Eye (tissue), 1 donor: ENCODE measurements at regions not wholly inside any gene's neighbourhood (a gene's known extent, or its start where the extent isn't known, plus 50 kb on each side); places are given as distances from the start of the nearest gene placed in this dataset.
"Not testable (repeated sequence)": the region's sequence is repeated elsewhere in the genome, so short reads cannot be mapped to it uniquely, and the experiment has no call there.

ENCODE experiments used
- DNase-seq: peaks from one replicate; pipeline ENCODE4 v3.0.0-alpha.2; 2015

DNA sequence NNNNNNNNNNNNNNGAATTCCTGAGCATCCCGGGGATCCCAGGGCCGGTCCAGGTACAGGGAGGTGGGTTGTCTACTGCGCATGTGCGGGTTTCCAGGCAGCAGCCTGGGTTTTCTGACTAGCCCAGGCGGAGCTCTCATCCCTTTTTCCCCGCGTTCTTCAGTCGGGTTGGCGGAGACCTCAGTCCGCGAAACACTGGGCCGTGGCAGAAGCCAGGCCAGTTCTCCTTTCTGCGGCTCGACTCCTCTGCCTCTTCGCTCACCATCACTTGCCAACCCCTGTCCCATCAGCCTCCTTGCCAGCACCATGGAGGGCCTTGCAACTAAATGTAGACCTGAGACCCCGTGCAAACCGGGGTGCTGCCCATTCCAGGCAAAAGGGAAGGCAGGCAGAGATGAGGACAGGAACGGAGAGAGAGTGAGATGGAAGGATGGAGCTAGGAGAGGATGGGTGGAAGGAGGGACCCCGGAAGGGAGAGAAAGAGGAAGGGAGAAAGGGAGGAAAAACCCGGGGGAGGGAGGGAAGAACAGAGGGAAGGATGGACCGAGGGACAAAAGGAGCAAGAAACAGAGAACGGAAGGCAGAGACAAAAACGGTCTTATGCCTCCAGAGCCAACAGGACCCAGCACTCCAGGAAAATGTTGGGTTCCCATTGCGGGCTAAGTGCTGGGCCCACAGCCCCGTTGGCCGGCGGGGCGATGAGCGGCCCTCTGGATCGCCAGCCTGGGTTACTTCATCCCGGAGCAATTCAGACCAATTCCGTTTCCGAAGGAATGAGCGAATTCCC, 445.4 kb upstream of the DEFB115 start:
- DNase-seq, result peak; percentile 52

DNA sequence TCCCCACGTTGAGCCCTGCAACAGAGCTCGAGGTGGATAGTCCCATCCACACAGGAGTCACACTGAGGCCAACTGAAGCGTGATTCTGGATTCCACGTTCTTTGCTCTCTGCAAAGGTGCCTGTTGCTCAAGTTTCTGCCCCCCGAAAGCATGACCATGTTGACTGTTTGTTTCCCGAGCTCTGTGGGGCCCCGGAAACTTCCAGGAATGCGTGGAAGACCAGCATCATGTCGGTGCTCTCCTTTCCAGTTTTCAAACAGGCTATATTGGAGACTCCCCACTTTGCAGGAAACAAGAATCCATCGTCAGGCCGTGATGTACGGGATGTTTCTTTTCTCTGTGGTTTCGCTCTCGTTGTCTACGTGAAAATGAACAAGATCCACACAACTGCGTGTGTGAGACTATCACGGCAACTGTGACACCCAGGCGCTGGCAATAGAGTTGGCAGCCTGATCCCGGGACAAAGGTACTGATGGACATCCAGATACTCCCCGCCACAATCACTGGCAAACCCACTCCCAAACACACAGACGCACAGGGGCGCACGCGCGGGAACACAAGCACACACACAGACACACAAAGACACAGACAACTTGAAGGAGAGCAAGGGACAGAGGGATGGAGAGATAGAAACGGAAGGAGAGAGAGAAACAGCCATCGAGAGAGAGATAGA, 444.6 kb upstream of the DEFB115 start:
- no peak for DNase-seq

DNA sequence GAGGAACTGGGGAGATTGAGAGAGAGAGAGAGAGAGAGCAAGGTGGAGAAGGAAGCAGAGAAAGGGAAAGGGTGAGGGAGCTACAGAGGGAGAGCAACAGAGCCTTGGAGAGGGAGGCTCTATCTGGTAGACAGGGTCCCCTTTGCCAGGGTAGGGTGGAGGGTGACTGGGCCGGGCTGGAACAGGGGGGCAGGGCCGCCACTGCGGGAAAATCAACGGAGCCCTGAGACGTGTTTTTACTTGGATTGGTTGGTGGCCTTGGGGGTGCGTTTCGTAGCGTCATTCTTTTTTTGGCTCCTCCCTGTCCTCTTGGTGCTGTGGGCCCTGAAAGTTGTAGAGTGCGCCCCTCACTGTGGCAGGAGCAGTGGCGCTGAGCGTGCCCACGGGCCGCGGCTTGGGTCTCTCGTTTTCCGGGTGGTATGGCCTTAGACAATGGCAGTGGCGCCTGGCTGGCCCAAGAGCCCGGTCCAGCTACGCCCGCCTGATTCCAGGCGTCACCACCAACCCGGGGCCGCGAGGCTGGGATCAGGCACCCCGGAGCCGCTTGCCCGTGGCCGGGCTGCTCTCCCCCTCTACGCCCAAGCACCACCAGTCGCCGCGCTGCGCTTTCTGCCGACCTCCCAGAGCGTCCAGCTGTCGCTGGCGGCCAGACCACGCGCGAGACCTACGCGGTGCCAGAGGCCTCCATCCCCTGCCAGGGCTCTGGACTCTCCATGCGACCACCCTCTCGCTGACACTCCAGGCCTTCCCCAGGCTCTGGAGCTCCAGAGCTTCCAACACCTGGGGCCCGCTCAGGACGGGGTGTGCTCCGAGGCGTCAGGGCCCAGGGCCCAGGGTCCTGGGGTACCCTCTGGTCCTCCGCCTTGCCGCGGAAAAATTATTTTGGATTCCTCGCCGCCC, 443.8 kb upstream of the DEFB115 start:
- DNase-seq, result not testable (repeated sequence)

DNA sequence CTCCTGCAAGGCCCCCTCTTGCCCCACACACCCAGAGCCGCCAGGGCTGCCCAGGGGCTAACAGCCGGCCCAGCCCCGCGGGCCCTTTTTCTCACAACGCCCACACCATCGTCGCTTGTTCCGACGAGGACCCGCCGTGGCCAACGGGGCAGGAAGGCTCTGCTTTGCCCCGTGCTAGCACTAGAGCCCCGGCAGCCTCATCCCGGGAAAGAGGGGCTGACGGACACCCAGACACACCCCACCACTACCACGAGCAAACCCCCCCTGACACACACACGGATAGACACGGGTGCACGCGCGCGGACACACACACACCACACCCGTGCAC, 443.2 kb upstream of the DEFB115 start:
- DNase-seq, result not testable (repeated sequence)

DNA sequence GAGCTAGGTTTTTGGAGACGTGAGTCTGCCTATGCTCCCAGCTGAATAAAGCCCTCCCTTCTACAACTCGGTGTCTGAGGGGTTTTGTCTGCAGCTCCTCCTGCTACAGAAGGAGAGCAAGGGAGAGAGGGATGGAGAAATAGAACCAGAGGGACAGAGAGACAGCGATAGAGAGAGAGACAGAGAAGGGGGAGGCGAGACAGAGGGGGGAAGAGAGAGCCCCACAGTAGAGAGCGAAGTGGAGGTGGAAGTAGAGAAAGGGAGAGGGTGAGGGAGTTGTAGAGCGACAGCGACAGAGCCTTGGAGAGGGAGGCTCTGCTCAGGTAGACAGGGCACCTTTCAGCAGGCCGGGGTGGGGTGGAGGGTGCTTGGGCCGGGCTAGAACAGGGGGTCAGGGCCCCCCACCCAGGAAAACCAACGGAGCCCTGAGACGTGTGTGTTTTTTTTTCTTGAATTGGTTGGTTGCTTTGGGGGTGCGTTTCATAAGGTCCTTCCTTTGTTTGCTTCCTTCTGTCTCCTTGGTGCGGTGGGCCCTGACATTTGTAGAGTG, 442.4 kb upstream of the DEFB115 start:
- DNase-seq, result not testable (repeated sequence)

DNA sequence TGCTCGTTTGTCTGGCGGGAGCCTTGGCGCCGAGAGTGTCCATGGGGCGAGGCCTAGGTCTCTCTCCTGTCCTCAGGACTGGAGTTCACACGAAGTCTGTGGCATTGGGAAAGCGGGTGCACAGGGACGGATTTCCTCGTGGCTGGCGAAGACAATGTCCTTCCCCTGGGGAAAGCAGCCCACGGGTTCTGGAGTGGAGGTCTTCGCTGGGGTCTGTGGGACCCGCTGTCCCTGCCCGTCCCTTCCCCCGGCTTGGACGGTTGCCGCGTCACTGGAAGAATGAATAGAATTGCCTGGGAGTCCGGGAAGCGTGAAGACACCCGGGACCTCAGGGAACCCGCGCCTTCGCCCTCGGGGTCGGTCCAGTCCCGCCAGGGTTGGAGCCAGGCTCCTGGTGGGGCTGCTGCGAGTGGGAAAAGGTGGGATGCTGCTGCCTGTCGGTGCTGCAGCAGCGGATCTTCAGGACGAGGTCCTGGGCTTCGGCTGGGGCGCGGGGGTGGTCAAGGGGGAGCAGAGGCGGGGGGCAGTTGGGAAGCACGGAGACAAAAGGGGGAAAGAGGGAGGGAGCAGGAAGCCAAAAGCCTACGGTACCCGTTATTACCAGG, 441.8 kb upstream of the DEFB115 start:
- DNase-seq, result no peak

DNA sequence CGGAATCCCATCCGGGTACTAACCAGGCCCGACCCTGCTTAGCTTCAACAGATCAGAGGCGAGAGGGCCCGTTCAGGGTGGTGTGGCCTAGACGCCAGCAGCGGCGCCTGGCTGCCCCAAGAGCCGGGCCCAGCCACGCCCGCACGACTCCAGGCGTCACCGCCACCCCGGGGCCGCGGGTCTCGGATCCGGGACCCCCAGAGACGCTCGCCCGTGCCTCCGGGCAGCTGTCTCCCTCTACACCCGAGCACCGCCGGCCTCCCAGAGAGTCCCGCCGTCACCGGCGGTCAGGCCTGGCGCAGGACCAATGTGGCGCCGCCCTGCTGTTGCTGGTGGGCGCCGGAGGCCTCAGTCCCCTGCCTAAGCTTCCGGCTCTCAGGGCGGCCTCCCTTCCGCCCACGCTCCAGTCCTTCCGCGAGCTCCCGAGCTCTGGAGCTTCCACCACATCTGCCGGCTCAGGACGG, 441.2 kb upstream of the DEFB115 start:
- peak; percentile 6 for DNase-seq

DNA sequence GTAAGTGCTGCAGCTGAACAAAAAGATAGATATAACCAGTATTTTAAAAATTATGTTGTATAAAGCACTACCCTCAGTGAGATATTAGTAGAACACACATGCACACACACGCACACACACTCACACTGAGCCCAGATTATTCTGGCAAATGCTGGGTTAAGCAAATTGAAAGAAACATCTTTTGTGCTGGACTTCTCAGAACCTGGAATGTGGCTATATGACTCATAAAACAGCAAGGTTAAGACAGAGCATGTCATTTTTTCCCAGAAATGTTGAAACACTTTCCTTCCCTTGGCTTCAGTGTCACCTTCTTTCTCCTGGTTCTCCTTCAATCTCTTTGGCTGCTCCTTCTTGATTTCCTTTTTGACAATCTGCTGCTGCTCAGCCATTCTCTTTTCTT, 435.8 kb upstream of the DEFB115 start:
- DNase-seq, result not testable (repeated sequence)

DNA sequence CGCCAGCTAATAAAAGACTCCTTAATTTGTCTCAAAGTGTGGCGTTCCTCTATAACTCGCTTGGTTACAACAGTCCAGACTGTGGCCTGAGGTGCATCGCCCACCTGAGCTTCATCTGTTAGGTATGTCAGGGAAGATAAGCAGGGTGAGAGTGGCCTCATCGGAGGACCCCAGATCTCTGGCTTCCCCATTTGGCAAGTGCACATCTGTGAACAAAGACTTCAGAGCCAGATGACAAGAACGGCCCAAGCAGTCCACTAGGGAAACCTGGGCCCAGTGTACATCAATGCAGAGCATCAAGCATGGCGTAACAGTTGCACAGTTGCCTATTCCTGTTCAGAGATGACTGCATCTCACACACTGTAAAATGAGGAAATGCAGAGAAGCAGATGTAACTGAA, 432.8 kb upstream of the DEFB115 start:
- not testable (repeated sequence) for DNase-seq

DNA sequence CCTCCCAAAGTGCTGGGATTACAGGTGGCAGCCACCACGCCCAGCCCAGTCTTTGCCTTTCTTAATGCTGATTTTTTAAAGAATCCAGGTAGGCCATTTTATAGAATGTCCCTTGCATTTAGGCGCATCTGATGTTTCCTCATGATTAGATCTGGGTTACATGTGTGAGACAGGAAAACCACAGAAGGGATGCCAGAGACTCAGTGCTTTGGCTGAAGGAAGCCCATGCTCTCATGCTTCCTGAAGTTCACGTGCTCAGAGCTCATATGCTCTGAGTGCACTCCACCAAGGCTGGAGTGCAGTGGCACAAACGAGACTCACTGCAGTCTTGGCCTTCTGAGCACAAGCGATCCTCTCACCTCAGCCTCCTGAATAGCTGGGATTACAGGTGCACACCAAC, 411.5 kb upstream of the DEFB115 start:
- DNase-seq, result not testable (repeated sequence)

DNA sequence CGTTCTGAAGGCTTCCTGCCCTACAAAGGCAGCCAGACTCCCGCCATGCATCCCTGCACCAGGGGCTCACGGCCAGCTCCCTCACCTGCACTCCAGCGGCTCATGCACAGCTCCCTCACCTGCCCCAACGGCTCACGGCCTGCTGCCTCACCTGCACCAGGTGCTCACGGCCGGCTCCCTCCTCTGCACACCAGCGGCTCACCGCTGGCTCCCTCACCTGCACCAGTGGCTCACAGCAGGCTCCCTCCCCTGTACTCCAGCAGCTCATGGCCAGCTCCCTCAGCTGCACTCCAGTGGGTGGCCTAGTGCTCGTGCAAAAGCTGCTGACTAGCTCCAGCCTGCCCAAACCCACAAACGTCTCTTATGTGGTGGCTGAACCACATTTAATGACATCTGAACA, 389.2 kb upstream of the DEFB115 start:
- DNase-seq, result not testable (repeated sequence)

DNA sequence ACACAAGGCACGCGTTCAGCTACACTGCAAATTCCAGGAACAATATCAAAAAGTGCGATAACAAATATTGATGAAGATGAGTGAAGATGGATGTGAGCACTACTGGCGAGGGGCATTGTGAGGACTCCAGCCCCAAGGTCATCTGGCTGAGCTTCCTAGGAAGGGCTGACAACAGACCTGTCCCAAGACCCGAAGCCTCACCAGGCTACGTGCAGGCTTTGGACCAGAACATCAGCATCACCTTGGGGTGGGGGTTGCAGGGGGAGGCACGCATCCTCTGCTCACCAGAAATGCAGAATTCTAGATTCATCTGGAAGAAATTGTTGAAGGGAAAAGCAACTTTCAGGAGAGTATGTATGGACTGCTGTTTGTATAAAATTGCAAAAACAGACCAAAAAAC, 386.3 kb upstream of the DEFB115 start:
- not testable (repeated sequence) for DNase-seq

DNA sequence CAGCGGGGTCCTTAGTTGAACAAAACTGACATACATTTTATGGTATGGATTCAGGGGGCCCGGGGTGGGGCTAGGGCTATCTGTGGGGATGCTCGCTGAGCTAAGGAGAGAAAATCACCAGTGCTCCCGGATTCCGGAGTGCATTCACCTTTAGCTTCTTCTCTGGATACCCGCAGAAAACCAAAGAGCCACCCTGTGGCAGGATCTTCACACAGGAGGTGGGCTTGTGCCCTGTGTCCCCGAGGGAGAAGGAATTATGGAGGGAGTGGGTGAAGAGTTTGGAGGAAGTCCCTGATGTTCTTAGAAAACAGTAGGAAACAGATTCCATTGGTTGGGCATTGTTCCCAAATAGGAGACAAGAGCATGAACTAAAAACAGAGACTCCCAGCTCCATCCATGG, 385.2 kb upstream of the DEFB115 start:
- DNase-seq, result not testable (repeated sequence)

DNA sequence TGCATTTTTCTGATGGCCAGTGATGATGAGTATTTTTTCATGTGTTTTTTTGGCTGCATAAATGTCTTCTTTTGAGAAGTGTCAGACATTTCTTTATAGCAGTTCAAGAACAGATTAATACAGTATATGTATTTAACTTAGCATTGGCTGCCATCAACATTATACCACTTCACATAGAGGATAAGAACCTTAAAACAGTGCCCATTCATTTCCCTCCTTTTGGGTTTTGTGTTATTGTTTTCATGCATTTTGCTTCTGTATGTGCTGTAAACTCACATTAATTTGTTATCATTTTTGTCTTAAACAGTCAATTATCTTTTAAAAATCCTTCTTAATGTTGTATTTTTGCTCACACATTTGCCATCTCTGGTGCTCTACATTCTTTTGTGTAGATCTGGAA, 381.6 kb upstream of the DEFB115 start:
- not testable (repeated sequence) for DNase-seq

DNA sequence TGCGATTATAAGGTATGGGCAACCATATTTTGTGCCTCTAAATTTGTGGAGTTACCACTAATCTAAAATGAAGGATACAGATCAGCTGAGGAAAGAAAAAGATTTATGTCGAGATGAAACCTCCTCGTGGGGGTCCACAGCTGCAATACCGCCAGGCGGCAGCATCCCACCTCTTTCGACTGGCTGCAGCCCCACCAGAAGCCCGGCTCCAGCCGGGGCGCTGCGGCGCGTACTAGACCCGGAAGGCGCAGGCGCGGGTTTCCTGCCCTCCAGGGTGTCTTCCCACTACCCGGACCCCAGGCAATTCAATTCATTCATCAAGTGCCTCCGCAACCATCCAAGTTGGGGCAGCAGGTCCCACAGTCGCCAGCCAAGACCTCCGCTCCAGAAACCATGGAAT, 366.1 kb upstream of the DEFB115 start:
- DNase-seq, result peak; percentile 50

DNA sequence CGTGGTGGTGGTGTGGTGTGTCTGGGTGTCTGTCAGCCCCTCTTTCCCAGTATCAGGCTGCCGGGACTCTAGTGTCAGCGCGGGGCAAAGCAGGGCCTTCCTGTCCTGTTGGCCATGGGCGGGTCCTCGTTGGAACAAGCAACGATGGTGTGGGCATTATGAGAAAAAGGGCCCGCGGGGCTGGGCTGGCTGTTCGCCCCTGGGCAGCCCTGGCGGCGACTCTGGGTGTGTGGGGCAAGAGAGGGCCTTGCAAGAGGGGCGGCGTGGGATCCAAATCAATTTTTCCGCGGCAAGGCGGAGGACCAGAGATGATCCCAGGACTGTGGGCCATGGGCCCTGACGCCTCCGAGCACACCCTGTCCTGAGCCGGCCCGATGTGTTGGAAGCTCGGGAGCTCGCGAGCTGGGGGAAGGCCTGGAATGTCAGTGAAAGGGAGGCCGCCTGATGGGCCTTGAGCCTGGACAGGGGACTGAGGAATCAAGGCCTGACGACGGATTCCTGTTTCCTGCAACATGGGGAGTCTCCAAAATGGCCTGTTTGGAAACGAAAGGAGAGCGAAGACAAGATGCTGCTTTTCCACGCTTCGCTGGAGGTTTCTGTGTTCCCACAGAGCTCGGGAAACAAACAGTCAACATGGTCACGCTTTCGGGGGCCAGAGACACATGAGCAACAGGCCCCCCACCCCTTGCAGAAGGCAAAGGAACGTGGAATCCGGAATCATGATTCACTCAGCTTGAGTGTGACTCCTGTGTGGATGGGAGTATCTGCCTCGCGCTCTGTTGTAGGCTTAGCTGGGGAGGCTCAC, 364.7 kb upstream of the DEFB115 start:
- no peak for DNase-seq

DNA sequence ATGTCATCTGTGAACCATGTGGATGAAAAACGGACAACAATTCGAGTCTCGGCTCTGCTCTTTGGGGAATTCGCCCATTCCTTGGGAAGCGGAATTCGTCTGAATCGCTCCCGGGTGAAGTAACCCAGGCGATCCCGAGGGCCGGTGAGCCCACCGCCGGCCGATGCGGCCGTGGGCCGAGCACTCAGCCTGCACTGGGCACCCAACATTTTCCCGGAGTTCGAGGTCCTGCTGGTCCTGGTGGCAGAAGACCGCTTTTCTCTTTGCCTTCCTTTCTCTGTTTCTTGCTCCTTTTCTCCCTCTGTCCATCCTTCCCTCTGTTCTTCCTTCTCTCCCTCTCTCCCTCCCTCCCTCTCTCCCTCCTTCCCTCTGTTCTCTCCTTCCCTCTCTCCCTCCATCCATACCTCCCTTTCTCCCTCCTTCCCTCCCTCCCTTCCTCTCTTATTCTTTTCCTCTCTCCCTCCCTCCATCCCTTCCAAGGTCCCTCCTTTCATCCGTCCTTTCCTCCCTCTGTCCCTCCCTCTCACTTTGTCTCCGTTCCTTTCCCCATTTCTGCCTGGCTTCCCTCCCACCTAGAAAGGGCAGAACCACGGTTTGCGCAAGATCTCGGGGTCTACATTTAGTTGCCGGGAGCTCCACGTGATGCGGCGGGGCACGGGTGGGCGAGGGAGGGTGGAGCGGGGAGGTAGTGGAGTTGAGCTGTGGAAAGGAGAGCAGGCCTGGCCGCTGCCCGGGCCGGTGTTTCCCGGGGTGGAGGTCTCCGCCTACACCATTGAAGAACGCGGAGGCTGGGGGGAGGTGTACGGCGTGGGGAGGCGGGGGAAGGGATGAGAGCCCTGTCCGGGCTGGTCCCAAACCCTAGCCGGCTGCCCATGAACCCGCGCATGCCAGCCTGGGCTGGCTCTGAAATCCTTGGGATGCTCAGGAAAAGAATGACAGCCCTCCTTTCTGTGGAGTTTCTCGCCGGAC, 363.8 kb upstream of the DEFB115 start:
- not testable (repeated sequence) for DNase-seq

DNA sequence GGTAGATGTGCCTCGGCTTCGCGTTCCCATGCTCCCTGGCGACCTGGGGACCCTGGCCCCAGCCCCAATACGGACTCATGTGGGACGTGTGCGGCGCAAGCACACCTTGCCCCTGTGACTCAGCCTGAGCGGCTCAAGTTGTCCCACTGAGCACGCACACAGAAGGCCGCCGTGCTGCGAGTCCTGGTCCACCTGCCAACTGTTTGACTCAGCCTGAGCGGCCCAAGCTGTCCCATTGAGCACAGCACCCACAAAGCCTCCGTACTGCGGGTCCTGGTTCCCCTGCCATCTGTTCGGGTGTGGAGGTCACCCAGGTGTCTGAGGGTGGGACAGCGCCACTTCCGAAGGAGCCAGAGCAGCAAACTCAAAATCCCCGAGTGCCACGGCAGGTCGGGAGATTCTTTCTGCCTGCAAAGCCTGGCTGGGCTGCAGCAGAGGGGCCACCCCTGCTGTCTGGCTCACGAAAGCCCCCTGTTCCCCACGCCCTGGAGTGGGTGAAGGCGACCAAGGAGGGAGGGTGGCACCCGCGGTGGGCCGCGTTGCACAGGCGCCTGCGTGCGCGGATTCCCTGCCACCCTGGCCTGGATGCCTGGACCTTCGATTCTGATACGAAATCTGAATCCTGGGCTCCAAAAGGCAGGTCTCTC, 362.6 kb upstream of the DEFB115 start:
- DNase-seq, result not testable (repeated sequence)

DNA sequence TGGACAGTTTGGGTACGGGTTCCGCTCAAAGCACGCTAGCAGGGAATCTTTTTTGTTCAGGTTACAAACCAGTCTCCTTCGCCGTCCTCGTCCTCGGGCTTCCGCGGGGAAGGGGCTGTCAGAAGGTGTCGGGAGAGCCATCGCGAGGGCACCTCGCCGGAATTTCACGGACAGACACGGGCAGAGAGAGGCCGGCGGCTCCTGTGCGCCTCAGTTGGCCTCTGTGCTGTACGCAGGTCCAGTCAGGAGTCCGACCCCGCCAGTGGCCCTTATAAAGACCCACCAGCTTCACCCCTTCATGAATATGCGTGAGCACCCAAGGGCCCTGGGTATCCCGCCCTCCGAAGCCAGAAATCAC, 362.1 kb upstream of the DEFB115 start:
- DNase-seq, result not testable (repeated sequence)
